GM12873 (cell line): ENCODE measurements at regions not wholly inside any gene's neighbourhood (a gene's known extent, or its start where the extent isn't known, plus 50 kb on each side); places are given as distances from the start of the nearest gene placed in this dataset.

Experiments
- CTCF ChIP-seq: IDR thresholded peaks from 2 replicates; pipeline ENCODE4 v1.5.1; 2012; ENCODE audit warnings: low read depth, mild to moderate bottlenecking, moderate library complexity, low read length, control low read depth; ENCODE audit not compliant: insufficient read depth; ENCODE audit errors: missing control alignments

GRCh38 chr1:57860931-57861565, 437.2 kb upstream of the DAB1 start:
- TF ChIP-seq CTCF: no peak

DNA sequence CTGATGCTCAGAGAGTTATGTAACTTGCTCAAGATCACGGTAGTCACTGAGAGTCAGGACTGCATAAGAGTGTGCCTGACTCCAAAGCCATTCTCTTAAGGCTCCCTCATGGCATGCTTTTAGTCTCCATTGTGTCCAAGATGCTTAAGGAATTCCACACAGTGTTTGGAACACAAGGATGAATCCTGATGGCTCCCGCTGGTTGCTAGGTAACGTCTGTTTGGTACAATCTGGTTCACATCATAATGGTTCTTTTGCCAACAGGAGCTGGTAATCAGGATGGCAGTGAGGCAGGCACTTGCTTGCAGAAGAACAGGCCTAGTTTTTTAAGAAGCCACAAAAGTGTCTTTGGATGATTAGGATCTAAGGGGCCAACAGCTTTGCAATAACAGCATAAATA, 436.5 kb upstream of the DAB1 start:
- TF ChIP-seq CTCF: no peak

- no peak for TF ChIP-seq CTCF
These were observed 434.9 kb upstream of the DAB1 start for GRCh38 chr1:57858740-57859139.

GRCh38 chr1:57857809-57858208, 433.9 kb upstream of the DAB1 start:
- TF ChIP-seq CTCF: no peak

- no peak for TF ChIP-seq CTCF
These were observed 430.6 kb upstream of the DAB1 start for GRCh38 chr1:57854436-57854835.

- TF ChIP-seq CTCF: no peak
These were observed 426.5 kb upstream of the DAB1 start for GRCh38 chr1:57850176-57850940.

DNA sequence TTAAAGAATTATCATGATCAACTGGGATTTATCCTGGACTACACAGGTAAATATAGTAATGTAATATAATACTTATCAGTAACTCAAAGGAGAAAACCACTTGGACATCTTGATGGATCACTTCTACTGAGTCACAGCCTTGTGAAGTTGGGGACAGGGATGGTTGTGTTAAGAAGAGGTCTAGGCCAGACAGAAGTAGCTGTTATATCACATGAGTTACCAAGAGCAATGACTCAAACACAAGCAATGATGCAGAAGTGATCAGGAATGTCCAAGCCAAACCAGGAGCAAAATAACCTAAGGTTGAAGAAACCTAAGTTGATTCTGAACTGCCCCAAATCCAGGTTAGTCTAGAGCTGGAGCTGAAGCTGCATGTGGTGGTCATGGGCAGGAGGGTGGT, 424.5 kb upstream of the DAB1 start:
- TF ChIP-seq CTCF: no peak
